NCI-H2227 treated with DMSO at 0.1 percent for 48 hours (cell line): ENCODE measurements at regions not wholly inside any gene's neighbourhood (a gene's known extent, or its start where the extent isn't known, plus 50 kb on each side); places are given as distances from the start of the nearest gene placed in this dataset.

ENCODE experiments used
- DNase-seq: peaks from one replicate; lab custom pipeline; 2025; lab: John Stamatoyannopoulos, UW

DNA sequence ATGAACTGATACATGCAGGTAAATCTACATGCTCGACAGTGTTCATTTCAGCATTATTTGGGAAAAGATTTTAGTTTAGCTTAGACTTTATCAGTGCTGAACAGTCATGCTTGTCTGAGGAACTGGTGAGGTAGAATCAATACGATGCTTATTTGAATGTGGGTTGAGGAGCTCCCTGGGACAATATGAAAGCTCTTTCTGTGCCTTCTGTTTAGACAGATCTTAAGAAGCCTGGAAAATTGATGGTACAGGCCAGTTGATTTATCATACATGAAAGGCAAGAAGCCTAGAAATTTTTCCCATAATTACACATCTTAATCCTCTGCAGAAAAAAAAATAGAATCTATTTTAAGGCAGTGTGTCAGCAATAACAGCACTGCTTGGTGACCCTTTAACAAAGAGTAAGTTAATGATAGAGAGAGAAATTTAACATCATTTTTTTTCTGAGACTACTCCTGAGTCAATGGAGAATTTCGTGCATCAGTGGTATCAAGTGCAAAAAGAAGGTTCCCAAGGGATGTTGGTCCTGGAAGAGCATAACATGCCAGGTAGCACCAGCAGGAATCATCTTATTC is 252.2 kb upstream of the CDH20 start:
- DNase-seq = peak; percentile 94

DNA sequence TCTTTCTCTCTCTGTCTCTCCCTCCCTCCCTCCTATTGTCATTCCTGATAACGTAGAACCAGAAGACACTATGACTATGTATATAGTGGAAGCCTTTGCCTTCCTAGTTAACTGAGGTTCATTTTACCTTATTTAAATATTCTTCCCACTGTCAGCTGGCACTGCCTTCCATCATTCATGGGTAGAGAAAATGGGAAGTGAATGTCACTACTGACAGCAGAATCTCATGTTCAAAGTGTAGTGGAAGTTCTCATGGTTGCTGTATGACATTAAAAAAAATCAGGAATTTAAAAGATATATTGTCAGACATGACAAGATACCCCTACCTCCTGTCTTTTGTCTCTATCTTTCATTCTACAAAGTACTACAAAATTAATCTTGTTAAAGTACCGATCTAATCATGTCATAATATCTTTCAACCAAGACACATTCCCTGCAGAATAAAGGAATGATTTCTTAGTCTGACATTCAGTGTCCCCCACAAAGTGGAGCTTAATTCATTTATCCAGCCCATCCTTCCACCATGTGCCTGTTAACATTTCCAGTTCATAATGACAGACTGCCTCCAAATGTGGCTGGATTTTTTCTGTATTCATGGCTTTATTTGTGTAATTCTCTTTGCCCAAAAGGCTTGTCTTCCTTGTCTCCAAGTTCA is 250.1 kb upstream of the CDH20 start:
- no peak for DNase-seq

DNA sequence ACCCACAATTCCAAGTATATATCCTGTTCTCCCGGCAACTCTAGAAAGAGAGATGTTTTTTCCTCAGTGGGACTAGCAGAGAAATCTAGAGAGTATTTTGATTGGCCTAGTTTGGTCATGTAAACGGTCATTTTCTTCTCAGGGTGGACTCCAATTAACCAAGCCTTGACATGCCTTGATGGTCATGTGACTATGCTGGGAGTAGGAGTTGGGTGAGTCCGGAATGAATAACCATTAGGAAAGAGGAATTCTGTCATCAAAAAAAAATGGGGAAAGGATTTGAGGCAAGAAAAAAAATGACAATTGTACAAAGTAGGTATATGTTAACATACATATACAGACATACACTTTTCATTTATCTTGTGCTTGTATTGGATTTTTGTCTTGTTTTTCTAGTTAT is 248.2 kb upstream of the CDH20 start:
- DNase-seq = no peak

DNA sequence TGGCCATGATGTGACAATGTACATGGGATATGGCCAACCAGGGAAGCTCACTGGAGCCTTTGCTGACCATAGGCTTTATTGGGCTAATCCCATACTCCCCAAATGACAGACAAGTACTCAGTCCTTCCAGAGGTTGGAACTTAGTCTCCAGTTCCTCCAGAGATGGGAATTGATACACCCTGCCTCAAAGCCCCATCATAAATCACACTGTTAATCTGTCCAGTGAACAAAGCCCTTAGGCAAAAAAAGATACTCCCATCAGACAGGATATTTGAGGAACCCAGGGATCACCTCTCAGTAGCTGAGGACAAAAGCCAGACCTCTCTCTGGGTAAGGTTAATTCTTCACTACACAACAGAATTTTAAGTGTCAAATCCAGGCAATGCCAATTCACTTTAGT is 247.5 kb upstream of the CDH20 start:
- DNase-seq = no peak

DNA sequence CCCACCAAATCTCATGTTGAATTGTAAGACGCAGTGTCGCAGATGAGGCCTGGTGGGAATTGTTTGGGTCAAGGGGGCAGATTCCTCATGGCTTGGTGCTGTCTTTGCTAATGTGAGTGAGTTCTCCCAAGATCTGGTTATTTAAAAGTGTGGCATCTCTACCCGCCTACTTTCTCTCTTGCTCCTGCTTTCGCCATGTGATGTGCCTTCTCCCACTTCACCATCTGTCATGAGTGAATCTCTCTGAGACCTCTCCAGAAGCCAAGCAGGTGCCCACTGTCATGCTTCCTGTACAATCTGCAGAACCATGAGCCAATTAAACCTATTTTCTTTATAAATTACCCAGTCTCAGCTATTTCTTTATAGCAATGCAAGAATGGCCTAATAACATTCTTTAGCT is 246.6 kb upstream of the CDH20 start:
- DNase-seq = no peak

DNA sequence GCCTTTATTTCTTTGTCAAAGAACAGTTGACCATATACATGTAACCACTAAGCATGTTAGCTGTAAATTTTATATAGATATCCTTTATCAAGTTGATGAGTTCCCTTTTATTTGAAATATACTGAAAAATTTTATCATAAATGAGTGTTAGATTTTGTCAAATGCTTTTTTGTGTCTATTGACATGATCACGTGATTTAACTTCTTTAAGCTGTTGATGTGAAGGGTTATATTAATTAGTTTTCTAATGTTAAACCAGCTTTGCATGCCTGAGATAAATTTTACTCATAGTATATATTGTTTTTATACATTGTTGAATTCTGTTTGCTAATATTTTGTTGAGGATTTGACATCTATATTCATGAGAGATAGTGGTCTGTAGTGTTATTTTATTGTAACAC is 241.9 kb upstream of the CDH20 start:
- no peak for DNase-seq

DNA sequence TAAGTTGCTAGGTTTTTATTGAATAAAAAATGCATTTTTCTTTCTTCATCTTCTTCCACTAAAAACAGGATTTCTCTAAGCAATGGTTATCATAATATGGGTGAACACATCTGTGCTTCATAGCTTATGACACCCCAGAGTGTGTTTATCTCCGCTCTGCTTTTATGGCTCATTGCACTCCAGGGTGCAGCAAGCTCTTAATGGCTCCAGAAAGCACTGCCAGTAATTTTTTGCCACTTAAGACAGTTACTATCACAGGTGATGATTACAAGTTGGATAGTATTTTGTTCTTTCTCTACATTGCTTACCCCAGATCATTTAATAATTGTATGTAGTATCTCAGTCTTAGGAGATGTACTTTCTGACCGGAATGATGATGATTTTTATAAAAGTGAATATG is 239.3 kb upstream of the CDH20 start:
- DNase-seq = peak; percentile 70

DNA sequence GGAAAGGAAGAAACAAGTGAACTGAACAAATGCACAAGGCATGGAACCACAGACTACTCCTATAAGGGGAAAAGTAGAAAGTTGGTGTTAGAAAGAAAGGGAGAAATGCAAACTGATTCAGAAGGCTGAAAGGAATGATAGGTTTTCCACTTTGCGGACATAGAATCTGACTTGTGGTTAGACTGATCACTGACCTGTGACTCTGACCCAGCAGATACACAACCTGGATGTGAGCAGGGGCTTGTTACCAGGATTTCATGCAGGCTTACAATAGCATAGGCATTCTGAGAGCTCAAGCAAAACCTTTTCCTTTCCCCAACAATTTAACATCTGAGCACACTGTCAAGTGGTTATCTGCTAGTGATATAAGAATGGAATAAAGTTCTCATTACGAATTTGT is 237.0 kb upstream of the CDH20 start:
- DNase-seq = no peak

DNA sequence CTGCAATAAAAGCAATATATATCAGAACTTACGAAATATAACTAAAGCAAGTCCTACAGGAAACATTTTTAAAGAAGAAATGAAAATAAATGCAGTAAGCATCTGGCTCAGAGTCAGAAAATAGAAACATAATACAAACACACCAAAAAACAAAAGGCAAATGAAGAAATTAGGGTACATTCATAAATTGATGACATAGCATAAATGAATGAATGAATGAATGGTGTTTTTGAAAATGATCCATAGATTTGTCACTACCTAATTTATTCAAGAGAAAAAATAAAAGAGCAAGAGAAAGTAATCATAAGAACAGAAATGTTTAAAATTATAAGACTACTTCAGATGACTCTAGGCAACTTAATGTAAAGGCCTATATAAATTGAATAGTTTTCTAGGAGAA is 226.1 kb upstream of the CDH20 start:
- no peak for DNase-seq

DNA sequence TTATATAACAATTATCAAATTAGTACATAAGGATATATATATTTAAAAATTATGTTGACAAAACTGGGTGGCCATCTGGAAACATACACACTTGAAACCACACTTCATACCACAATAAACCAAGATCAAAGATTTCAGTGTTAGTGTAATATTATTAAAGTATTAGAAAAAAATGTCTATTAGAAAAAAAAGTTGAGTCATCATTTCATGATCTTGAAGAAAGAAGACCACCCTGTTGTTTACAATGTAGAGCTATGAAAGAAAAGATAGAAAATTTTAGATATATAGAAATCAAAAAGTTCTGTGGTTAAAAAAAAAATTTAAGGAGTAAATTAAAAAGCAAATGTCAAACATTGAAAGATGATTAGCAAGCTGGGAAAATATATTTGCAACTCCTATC is 224.5 kb upstream of the CDH20 start:
- no peak for DNase-seq

DNA sequence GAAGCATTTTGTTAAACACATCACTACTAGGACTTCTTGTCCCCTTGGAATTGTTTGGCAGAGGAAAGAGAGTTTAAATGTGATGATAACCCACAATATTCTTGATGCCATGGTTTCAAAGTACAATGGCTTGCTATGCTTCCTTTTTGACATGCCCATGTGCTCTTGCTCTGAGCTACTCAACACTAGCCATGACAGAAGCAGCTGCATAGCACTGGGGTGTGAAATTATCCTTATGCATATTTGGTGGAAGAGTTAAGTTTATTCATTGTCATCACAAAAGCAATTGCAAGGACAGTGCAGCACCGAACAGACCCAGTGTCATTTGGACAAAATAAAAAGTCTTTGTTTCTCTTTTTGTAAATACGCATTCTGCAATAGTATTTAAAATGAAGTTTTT is 209.9 kb upstream of the CDH20 start:
- no peak for DNase-seq

DNA sequence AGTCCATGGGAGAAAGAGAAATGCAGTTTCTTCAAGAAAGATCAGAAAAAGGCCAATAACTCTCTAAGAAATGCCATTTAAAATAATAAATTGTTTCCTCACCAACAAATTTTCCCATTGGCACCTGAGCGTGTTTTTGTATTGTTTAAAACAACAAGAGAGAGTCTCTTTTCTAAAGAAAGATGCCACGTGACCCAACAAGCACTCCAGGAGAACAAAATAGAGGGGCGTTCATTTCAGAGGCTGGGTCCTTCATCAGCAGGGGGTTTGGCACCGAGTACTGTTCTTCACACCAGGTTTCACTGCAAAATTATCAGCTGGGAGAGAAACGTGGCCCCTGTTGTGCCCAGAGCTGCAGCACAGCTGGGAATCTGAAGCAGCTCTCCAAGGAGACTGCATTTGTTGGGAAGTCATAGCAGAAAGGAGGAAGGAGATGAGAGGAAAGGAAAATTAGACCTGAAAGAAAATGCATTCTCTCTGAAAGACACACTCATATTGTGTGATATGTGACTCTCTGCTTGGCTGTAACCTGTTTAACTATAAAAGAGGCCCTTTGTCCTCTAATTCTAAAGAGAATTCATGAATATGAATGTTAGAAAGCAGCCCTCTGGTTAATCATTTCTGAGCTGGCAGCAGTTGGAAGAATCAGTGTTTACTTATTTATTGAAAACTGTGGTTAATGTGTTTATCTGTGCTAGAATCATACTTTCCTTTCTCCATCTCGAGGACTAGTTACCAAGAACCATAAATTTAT is 205.3 kb upstream of the CDH20 start:
- DNase-seq = peak; percentile 79

DNA sequence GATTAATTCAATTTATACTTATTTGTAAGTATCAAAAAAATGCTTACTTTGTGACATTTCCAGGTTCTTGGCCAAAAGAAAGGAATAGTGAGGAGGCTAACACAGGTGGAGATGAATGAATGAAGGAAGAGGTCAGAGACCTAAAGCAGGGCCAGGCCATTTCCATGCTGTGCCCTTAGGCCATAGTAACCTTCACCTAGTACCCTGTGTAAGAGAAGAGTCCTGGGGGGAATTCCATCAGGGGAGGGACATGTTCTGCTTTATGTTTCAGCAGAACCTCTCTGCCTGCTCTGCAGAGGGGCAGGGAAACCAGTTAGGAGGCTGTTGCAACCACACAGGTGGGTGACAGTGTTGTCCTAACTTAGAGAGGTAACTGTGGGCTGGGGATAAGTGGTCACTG is 204.2 kb upstream of the CDH20 start:
- no peak for DNase-seq

DNA sequence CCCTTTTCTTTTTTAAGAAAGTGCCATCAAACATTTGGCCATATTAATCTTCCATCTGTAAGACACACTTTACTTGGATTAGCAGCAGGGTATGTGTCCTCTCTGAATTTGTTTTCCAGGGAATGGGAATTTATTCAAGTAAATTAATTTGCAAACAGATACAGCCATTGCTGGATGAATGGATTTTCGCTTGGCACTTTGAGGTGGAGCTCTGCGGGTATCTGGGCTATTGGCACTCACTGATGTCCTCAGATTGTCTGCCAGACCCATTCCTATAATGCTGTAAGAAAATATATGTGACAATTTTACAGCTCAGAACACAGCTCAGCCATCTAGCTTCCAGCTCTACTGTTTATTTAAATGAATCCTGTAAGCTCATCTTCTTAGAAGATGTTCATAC is 201.2 kb upstream of the CDH20 start:
- DNase-seq = no peak

DNA sequence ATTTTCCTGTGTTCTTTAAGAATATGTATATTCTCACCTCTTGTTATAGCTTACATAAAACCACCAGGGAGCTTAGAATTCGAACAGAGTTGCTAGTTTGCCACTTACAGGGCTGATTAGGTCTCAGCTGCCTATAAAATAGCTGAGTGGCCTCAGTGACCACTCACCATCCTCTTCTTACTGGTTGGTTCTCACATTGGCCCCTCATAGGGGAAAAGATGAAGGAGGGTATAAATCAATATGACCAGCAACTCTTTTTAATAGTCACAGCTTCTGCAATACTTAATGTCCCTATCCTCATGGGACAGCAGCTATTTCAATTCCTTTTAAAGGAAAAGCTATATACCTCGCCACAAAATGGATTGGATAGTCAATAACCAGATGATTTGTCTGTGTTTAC is 199.4 kb upstream of the CDH20 start:
- no peak for DNase-seq

DNA sequence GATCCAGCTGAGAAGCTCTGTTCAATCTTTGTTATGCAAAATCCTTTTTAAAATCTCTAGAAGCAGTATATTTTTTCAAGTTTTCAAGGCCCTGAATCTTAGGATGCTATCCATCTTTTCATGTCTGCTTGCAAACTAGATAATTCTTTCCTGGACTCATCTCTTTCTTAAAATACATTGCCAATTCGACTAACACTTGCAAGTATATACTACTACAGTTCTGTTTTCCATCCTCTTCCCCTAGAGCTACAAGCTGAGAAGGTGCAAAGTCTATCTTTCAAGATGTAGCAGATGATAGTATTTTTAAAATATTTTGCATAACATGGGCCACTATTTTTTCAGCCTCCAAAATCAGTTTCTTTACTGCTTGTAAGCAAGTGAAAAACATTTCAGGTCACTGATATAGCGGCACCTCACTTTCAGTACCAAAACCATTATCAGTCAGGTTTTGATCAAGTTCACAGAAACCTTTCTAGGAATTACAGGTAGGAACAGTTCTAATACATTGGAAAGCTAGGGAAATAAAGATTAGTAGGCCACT is 196.4 kb upstream of the CDH20 start:
- no peak for DNase-seq

DNA sequence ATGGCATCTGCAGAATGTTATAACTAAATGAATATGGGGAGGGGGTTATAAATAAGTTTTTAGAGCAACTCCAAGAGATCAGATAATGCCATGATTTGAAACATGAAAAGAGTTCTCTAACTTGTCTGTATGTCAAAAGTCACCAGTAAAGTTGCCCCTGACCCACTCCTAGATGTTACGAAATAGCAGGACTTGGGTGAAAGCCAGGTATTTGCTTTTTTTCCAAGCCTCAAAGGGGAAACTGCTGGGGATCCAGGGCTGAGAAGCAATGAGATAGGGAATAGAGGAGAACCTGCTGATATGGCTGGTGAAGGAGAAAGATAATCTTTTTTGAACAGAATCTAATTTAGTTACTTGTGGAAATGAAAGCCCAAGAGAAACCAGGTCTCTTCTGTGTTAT is 191.5 kb upstream of the CDH20 start:
- DNase-seq = no peak

DNA sequence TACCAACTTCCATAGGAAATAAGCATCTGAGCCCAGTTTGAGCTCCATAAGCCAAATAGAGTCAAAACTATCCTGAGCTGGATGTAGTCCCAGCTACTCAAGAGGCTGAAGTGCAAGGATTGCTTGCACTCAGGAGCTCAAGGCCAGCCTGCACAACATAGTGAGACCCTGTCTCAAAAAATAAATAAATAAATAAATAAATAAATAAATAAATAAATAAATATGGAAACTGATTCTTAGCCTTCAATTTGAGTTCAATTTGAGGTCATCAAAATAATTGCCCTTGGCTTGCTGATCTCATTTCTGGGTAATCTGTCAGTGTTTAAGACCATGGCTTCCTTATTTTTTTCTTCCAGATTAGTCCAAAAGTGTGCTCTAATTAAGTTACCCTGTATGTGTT is 184.9 kb upstream of the CDH20 start:
- no peak for DNase-seq

DNA sequence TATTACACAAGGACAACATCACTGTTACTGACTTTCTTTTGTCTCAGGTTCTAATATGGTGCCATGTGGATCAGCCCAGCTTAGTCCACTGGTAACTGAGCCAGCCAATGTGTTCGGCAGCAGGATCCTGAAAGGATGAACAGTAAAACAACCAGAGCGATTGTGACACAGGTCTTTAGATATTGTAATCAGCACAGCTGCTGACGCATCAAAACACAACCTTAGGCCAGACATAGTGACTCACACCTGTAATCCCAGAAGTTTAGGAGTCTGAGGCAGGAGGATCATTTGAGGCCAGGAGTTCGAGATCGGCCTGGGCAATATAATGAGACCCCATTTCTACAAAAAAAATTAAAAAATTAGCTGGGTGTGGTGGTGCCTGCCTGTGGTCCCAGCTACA is 183.4 kb upstream of the CDH20 start:
- no peak for DNase-seq

DNA sequence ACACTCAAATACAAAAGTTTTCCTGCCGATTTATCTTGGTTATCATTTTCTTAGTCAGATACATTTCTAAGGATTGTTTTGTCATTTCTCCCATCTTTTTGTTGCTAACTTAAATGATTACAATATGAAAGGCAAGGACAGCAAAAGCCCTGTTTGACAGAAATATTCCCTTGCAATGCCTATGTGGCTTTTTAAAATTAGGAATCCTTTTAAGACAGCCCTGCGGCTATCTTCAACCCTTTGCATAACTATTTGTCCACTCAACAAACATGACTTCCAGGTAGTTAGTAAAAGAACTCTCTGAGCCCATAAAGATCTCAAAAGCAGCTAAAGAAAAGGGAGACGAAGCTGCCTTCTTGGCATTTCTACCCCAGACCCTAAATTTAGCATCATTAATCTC is 179.7 kb upstream of the CDH20 start:
- DNase-seq = no peak

DNA sequence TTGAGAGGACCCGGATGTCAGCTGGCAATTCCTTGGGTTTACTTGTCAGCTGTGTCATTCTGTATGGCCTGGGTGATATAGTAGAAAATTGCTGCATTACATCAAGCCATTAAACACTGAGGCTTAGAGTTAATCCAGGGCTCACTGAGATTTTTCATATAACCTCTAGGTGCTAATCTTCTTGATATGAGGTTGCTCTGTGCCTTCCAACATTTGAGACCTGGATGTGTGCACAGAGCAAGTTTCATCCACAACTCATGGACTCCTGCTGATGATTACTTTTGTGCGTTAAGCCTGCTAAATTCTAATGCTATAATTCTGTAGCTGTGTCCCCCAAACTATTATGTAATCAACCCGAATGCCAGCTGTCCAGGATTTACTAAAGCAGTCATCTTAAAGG is 178.4 kb upstream of the CDH20 start:
- no peak for DNase-seq

DNA sequence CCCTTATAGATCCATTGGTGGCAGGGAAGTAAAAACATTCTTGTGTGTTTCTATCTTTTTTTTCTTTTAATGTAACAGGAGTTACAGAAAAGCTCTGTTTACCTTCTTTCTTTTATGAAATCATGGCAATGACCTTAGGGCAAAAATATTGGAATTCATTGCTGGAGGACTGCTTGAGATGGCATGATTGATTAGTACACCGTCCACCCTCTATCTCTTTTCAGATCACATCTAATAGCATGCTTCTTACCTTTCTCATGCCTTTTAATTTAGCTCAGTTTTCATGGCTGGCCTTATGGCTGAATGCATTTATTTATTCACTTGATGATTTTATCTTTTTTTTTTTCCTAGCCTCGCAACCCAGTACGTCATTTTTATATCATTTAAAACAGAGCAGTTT is 177.6 kb upstream of the CDH20 start:
- DNase-seq = no peak

DNA sequence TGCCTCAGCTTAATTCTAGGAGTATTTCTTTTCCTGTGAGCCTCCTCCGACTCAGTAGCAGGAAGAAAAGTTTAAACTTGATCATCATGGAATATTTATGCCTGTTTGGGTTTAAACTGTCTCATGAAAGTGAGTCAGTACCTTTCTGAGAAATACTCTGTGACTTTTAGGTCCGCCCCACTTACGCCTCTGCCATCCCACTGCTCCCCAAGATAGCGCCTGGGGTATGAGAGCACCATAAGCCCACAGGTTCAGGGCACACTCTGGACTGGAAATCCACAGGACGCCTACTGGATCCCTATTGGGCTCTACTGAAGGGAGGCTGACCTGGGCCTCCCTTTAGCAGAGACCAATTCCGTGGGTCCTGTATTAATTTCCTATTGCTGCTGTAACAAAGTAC is 175.8 kb upstream of the CDH20 start:
- no peak for DNase-seq

DNA sequence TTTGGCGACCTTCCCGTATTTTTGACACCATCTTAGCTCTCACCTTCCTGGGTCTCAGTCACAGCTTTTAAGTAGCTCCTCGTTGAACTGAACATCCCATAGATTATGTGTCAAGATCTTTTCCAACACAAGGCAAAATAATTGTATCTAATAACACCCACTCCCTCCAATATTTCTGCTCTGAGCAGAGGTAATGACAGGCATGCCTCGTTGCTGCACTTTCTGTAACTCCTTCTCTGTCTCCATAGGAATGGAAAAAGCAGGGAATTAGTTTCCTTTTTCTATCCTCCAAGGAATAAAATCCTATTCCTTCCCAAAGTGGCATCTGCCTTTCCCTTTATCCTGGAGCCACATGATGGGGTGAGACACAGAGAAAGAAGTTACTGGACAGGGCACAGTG is 174.0 kb upstream of the CDH20 start:
- DNase-seq = peak; percentile 25
